H7 (cell line): ENCODE measurements at regions not wholly inside any gene's neighbourhood (a gene's known extent, or its start where the extent isn't known, plus 50 kb on each side); places are given as distances from the start of the nearest gene placed in this dataset.

Experiments used
- DNase-seq: peaks from one replicate; pipeline ENCODE4 v3.0.0; 2012
- H3K27me3 ChIP-seq: 2 replicates; pipeline ENCODE4 v1.6.0; 2011; ENCODE audit warnings: mild to moderate bottlenecking, low read length; ENCODE audit not compliant: control insufficient read depth, insufficient read depth
- H3K36me3 ChIP-seq: replicated peaks from 2 replicates; pipeline ENCODE4 v1.5.1; 2011; ENCODE audit warnings: low read length; ENCODE audit not compliant: control insufficient read depth, insufficient read depth
- H3K4me3 ChIP-seq: 2 replicates; pipeline ENCODE4 v1.5.1; 2011; ENCODE audit warnings: low read depth, mild to moderate bottlenecking, control low read depth, low read length, moderate library complexity; ENCODE audit not compliant: insufficient read depth

- DNase-seq: no peak
- Histone ChIP-seq H3K36me3 (no peaks in the 10 kb centered on the region), H3K4me3 (no peak overlapping the region), H3K27me3 (no peaks in the 10 kb centered on the region)
These were observed 62.0 kb upstream of the ARHGAP42 start for GRCh38 chr11:100625041-100625440.

GRCh38 chr11:100629671-100630070 is 57.4 kb upstream of the ARHGAP42 start:
- Histone ChIP-seq H3K27me3 (no peaks in the 10 kb centered on the region), H3K36me3 (no peaks in the 10 kb centered on the region), H3K4me3 (no peak overlapping the region)
- DNase-seq: no peak

- DNase-seq: no peak
- Histone ChIP-seq H3K4me3 (no peak overlapping the region), H3K36me3 (no peaks in the 10 kb centered on the region), H3K27me3 (no peaks in the 10 kb centered on the region)
These were observed 56.2 kb upstream of the ARHGAP42 start for GRCh38 chr11:100630898-100631297.

GRCh38 chr11:100631316-100631715 is 55.8 kb upstream of the ARHGAP42 start:
- Histone ChIP-seq H3K4me3 (no peak overlapping the region), H3K36me3 (no peaks in the 10 kb centered on the region), H3K27me3 (no peaks in the 10 kb centered on the region)
- DNase-seq: no peak

- Histone ChIP-seq H3K36me3 (no peaks in the 10 kb centered on the region), H3K4me3 (no peak overlapping the region), H3K27me3 (no peaks in the 10 kb centered on the region)
- no peak for DNase-seq
These were observed 54.1 kb upstream of the ARHGAP42 start for GRCh38 chr11:100632941-100633452.

GRCh38 chr11:100635194-100635593 is 51.9 kb upstream of the ARHGAP42 start:
- DNase-seq: no peak
- H3K36me3 ChIP-seq: no peaks in the 10 kb centered on the region

GRCh38 chr11:100636536-100636935 is 50.6 kb upstream of the ARHGAP42 start:
- Histone ChIP-seq H3K27me3 (no peaks in the 10 kb centered on the region), H3K4me3 (no peak overlapping the region), H3K36me3 (no peaks in the 10 kb centered on the region)
- no peak for DNase-seq

More at GRCh38 chr11:100635194-100635593, 51.9 kb upstream of the ARHGAP42 start:
- H3K4me3 ChIP-seq: no peak overlapping the region
- H3K27me3 ChIP-seq: no peaks in the 10 kb centered on the region
